HuH-7 (cell line): ENCODE measurements at regions not wholly inside any gene's neighbourhood (a gene's known extent, or its start where the extent isn't known, plus 50 kb on each side); places are given as distances from the start of the nearest gene placed in this dataset.
"Not testable (repeated sequence)": the region's sequence is repeated elsewhere in the genome, so short reads cannot be mapped to it uniquely, and the experiment has no call there.

Experiments used
- DNase-seq: peaks from one replicate; pipeline ENCODE4 v3.0.0; 2011; ENCODE audit warnings: low spot score

DNA sequence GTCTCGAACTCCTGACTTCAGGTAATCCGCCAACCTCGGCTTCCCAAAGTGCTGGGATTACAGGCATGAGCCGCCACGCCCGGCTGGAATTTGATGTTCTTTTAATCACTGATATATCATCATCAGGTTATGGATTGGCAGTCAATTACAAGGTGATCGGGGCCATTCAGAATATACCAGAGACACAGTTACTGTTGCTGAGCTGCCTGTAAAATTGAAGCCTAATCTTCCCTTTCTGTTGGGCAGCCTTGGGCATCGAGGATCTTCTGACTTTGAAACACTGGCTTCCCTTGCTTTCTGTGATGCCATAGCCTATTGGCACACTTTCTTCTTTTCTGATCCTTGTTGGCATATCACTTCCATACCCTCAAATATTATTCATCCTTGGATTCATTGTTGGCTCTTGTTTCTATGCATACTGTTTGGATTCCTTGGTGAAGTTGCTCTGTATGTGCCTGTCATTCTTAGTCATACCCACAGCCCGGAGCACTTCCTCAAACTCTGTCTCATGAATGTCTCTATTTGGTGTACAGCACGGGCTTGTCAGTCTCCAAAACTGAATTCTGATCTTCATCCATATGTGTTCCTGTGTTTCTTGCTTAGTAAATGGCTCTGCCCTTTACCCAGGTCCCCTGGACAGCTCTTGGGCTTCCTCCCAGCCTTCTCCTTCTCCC lies 85.6 kb upstream of the CRYM start:
- DNase-seq, result not testable (repeated sequence)

DNA sequence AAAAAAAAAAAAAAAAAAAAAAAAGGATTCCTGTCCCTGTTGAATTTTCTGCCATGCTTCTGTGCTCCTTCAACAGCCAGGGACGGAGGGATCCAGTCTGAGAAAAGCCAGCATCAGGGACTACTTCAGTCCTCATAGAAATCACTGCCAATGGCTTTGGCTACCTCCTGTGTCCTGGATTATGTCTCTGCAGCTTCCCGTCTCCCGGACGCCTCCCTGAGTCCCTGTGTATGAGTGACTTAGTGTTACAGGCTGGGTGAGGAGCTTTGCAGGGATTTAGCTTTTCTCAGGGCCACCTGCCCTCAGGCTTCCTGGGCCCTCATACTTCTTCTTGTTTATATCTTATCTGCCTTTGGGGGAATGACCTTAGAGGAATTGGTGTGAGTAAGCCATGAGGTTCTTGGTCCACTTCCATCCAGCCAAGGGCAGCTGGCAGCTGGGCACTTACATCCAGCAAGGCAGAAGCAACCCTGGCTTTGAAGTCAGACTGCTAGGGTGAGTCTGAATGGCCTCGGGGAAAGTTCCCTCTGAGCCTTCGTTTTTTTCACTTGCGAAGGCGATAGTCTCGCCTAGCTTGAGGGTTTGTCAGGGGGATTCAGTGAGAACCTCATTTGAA lies 83.6 kb upstream of the CRYM start:
- not testable (repeated sequence) for DNase-seq

DNA sequence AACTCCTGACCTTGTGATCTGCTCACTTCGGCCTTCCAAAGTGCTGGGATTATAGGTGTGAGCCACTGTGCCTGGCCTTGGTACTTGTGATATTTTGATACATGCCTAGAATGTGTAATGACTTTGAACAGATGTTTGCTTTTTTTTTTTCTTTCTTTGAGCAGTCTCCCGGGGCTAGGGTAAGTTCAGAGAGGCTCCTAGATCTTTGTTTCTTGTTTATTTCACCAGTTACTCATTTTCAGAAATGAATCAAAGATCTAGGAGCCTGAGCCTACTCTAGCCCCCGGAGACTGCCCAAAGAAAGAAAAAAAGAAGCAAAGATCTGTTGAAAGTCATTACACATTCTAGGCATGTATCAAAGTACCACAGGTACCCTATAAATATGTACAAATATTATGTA lies 83.0 kb upstream of the CRYM start:
- not testable (repeated sequence) for DNase-seq

DNA sequence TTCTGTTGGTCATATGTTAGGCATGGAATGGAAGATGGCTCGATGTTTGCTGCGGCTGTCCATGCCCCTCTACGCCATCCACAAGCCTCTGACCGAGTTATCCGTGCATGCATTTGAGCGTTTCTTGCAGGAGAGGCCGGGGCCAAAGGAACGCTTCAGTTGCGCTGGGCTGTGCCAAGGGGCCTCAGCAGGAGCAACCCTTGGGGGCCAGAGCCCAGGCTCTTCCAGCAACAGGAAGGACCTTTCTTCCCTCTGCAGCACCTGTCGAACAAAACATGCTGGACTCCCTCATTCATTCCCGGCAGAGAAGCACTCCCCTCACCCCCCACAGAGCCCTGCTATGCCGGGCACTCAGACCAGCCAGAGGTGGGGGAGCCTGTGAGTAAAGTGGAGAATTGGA lies 81.4 kb upstream of the CRYM start:
- DNase-seq, result not testable (repeated sequence)

DNA sequence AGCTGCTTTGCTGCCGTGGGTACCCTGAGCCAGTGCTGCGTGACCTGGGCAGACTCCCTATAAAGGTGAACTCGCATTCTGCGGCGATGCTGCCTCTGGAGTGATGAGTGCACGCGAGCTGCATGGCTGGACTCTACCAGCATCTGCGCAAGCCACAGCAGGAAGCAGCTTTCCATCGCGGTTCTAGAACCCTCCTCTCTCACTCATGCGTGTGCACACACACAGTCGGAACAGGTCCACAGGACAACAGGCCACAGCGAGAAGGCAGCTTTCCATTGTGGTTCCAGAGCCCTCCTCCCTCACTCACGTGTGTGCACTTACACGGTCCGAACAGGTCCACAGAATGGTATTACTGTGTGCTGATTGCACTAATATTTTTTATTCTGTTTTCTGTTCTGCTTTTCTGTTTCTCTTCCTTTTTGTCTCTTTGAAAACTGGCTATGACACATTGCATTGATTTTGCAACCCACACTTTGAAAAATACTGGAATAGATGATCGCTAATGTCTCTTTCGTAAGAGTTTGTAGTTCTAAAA lies 80.2 kb upstream of the CRYM start:
- DNase-seq, result not testable (repeated sequence)

DNA sequence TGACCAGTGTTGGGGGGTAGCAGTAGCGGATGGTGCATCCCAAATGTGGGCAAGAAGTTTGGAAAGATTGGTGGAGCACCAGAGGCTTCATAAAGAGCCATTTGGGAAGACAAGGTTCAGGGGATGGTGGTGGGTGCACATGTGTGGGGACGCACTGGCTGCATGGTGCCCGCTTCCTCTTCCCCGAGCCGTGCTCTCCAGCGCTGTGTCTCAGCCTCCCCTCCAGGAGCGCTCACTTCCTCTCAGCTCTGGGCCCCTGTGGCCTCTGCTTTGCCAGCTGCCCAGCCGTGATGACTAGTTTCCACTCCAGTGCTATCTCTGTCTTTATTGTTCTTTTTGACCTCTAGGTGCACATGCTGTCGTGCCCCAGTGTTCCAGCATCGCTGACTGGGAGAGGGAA lies 78.2 kb upstream of the CRYM start:
- DNase-seq, result not testable (repeated sequence)

DNA sequence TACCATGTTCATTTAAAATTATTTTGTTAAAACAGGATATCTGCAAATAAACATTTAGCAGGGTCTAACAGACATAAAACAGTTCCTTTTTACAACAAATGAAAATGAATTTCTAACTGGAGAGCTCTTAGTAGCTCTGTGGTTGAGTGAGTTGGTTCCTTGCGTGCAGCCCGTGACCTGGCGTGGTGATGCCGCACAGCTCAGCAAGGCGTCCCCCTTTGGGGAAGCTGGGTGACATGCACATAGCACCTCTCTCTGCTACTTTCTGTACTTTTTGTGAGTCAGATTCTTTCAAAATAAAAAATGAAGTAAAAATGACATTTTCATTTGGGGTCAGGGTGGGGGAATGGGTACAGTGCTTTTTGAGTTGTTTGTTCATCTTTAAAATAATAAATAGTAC lies 73.3 kb upstream of the CRYM start:
- not testable (repeated sequence) for DNase-seq

DNA sequence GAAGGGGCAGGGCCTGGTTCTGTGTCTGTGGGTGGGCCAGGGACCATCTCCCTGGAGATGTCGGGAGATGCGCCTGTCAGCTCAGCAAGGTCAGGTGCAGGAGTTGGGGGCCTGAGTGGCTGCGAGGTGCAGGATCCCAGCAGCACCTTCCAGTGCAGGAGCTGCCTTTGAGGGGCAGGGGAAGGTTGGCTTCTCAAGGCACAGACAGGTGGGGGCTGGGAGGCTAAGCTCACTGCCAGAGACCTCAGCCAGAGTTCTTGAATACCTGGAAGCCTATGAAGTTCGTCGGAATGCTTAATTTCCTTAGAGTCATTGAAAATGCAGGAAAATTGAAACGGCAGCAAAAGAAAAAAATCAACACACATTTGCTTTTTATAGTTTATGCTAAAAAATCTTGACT lies 72.8 kb upstream of the CRYM start:
- DNase-seq, result not testable (repeated sequence)

DNA sequence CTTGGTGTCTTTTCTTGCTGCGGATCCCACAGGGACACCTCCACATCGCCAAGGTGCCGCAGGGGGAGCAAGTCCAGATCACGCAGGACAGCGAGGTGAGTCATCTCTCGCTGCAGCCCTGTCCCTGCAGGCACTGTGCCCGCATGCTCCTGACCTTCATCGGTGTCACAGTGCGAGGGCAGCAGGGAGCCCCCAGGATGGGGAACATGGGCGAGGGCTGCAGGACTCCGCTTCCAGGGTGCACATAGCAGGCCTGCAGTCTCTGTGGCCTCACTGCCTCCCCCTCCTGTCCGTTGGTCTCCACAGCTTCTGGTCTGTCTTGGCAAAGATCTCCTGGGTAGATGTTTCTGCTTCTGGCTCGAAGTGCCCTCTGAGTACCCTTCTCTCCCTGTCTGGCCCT lies 71.2 kb upstream of the CRYM start:
- not testable (repeated sequence) for DNase-seq

DNA sequence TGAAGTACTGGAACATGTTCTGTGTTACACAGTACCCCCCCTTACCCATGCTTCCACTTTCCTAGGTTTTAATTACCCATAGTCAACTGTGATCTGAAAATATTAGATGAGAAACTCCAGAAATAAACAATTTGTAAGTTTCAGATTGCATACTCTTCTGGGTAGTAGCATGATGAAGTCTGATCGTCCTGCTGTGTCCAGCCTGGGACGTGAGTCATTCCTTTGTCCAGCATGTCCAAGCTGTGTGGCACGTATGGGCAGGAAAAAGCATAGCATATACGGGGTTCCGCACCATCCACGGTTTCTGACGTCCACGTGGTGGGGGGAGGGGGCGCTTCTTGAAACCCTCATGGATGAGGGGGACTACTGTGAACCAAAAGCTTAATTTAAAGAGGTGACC lies 70.7 kb upstream of the CRYM start:
- not testable (repeated sequence) for DNase-seq

DNA sequence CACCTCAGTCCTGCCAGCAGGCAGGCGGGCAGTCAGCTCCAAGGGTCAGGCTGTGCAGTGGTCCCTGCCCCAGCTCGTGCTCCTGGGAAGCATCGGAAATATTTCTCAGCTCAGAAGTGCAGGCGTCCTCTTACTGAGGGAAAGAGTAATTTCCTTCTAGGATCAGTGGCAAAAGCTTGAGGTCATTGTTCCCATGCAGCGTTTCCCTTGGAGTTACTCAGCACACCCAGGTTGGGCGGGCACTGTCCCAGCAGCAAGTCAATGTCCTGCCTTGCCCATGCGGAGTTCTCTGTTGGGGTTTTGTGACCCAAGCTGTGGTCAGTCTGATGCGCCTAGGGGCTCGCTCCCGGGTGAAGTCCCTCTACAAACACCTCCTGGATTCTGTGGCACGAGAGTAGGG lies 69.4 kb upstream of the CRYM start:
- DNase-seq, result not testable (repeated sequence)

DNA sequence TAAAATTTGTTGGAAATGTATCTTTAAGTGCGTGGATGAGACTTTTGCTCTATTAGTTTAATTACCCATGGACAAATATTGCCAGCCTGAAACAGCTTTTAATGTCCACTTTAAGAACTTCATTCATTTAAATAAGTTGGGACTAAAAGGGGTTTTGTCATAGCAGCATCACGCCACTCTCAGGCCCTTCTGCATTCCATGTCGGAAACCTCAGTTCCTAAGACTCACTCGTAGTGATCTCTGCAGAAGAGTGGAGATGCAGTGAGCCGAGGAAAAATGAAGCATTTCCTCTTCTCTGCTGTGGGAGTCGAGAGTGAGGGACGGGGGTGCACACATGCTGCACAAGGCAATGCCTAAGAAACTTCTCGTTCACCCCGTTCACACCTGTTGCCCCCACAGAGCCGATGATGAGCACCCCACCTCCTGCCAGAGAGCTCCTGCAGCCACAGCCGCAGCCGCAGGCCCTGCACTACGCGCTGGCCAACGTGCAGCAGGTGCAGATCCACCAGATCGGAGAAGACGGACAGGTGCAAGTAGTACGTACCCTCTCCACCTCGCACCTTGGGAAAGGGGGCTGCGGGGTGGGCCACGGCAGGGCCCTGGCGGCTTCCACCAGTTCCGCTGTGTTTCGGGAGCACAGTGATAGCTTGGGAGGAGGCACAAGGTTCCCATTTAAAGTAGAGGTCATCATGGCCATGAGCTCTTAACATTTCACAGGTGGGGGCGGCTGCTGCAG lies 68.8 kb upstream of the CRYM start:
- not testable (repeated sequence) for DNase-seq

DNA sequence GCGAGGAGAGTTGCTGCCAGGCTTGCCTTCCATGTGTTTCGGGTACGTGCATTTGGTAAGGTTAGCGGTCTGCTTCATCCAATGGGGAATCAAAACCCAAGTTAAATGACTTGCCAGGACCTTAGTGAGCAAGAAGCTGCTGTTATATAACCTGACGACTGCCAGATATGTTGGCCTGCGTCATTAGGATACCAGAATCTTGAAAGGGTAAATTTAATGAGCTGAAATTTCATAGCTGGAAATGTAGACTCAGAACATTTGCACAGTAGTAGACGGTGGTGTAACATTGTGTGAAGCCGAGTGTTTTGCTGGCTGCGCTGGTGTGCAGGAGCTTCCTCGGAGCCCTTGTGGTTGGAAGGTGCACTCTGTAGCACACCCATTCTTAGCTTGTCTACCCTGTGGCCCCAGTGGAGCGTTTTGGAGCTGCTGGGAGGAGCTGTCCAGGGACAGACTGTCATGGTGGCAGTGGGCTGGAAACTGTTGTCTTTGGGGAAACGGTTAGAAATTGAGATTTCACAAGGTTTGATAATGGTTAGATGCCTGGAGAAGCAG lies 66.3 kb upstream of the CRYM start:
- DNase-seq, result not testable (repeated sequence)

DNA sequence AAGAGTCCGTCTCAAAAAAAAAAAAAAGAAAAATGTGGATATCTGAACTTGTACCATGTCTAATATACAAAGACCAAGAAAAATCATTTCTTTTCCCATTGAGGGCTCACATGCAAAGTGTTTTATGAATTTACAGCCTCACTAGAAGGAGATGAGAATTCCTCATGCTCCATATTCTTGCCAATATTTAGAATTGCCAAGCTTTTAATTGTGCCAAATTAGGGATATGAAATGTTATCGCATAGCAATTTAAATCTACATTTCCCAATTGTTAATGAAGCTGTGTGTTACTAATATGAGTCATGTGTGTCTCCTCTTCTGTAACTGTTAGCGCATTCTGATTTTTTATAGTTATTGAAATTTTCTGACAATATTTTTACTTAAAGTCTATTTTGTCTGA lies 63.0 kb upstream of the CRYM start:
- DNase-seq, result no peak

DNA sequence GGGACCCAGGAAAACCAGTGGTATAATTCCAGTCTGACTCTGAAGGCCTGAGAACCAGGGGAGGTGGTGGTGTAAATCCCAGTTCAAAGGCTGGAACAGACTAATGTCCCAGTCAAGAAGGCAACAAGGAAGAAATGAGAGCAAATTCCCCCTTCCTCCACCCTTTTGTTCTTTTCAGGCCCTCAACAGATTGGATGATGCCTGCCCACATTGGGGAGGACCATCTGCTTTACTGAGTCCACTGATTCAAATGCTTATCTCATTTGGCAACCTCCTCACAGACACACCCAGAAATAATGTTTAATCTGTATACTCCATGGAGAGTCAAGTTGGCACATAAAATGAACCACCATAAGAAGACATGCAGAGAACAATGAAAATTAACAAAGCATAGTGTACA lies 61.9 kb upstream of the CRYM start:
- DNase-seq, result no peak

DNA sequence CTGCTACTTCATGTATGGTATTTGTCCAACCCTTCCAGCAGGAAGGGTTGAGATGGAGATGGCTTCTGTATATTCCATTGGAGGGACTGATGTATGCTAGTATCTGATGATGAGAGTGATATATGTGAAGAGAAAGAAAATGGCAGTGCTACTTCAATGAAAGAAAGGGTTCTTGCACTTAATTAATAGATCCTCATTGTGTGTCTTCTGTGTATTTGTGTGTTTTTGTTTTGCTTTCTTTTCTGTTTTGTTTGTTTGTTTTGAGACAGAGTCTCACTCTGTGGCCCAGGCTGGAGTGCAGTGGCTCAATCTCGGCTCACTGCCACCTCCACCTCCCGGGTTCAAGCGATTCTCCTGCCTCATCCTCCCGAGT lies 61.2 kb upstream of the CRYM start:
- DNase-seq, result no peak

DNA sequence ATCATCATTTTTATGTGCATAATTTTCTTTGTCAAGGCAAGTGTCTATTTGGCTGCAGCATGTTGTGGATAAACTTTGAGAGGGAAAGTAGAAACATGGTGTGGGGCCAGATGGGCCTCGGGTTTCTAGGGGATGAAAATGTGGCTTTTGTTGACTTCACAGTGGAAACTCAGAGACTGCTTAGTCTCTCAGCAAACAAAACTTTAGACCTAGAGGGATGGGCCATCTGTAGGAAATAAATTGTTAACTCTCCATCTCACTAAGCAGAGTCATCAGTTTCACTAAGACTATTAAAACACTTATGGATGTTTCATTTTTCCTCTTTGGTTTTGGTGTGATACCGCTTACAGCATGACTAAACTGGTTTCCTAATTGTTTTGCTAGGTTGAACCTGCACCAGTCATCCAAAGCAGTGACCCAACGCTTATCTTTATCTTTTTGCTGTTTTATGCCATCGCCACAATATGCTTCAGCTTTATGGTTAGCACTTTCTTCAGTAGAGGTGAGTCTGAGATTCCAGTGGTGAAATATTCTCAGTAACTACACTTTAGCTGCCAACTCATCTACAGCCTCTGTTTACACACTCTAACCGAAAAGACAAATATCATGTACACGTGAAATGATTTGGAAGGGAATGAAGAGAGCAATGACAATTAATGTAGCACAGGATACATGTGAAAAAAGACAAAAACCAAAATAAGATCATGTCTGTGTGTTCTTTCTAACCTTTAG lies 60.6 kb upstream of the CRYM start:
- peak; percentile 32 for DNase-seq

DNA sequence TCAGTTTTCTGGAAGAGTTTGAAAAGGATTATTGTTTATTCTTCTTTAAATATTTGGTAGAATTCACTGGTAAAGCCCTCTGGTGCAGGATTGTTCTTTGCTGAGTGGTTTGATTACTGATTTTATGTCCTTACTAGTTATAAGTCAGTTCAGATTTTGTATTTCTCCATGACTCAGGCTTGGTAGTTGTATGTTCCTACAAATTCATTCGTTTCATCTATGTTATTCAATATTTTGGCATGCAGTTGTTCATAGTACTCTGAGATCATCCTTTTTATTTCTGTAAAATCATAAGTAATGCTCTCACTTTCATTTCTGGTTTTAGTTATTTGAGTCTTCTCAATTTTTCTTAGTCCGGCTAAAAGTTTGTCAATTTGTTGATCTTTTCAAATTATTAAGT lies 58.1 kb upstream of the CRYM start:
- no peak for DNase-seq

DNA sequence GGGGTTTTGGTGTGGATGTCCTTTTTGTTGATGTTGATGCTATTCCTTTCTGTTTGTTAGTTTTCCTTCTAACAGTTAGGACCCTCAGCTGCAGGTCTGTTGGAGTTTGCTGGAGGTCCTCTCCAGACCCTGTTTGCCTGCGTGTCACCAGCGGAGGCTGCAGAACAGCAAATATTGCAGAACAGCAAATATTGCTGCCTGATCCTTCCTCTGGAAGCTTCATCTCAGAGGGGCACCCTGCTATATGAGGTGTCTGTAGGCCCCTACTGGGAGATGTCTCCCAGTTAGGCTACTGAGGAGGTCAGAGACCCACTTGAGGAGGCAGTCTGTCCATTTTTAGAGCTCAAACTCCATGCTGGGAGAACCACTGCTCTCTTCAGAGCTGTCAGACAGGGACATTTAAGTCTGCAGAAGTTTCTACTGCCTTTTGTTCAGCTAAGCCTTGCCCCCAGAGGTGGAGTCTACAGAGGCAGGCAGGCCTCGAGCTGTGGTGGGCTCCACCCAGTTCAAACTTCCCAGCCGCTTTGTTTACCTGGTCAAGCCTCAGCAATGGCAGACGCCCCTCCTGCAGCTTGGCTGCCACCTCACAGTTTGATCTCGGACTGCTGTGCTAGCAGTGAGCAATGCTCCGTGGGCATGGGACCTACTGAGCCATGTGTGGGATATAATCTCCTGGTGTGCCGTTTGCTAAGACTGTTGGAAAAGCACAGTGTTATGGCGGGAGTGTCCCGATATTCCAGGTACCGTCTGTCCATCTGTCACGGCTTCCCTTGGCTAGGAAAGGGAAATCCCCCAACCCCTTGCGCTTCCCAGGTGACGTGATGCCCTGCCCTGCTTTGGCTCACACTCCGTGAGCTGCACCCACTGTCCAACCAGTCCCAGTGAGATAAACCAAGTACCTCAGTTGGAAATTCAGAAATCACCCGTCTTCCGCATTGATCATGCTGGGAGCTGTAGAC lies 56.4 kb upstream of the CRYM start:
- not testable (repeated sequence) for DNase-seq

DNA sequence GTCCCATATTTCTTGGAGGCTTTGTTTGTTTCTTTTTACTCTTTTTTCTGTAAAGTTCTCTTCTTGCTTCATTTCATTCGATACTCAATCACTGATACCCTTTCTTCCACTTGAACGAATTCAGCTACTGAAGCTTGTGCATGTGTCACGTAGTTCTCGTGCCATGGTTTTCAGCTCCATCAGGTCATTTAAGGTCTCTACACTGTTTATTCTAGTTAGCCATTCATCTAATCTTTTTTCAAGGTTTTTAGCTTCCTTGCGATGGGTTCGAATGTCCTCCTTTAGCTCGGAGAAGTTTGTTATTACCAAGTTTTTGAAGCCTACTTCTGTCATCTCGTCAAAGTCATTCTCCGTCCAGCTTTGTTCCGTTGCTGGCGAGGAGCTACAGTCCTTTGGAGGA lies 55.6 kb upstream of the CRYM start:
- DNase-seq, result not testable (repeated sequence)
